IPS-20b (cell line): ENCODE measurements at regions not wholly inside any gene's neighbourhood (a gene's known extent, or its start where the extent isn't known, plus 50 kb on each side); places are given as distances from the start of the nearest gene placed in this dataset.
"Not testable (repeated sequence)": the region's sequence is repeated elsewhere in the genome, so short reads cannot be mapped to it uniquely, and the experiment has no call there.

ENCODE experiments used
- H3K27ac ChIP-seq: one replicate; pipeline ENCODE4 v1.5.1; 2013; ENCODE audit warnings: low read length
- H3K27me3 ChIP-seq: 2 replicates; pipeline ENCODE4 v1.6.1; 2013; ENCODE audit warnings: mild to moderate bottlenecking, low read length, inconsistent platforms; ENCODE audit not compliant: insufficient read depth
- H3K36me3 ChIP-seq: 2 replicates; pipeline ENCODE4 v1.6.1; 2013; ENCODE audit warnings: low read depth, mild to moderate bottlenecking, inconsistent platforms, low read length, moderate library complexity; ENCODE audit not compliant: insufficient read depth
- H3K4me1 ChIP-seq: 2 replicates; pipeline ENCODE4 v1.6.1; 2013; ENCODE audit warnings: mild to moderate bottlenecking, control low read depth, inconsistent platforms, low read length, moderate library complexity; ENCODE audit not compliant: insufficient read depth
- H3K4me3 ChIP-seq: 2 replicates; pipeline ENCODE4 v1.5.1; 2013; ENCODE audit warnings: mild to moderate bottlenecking, low read length, inconsistent platforms
- H3K9ac ChIP-seq: 2 replicates; pipeline ENCODE4 v1.6.1; 2013; ENCODE audit warnings: low read depth, mild to moderate bottlenecking, inconsistent platforms, low read length, moderate library complexity
- H3K9me3 ChIP-seq: 2 replicates; pipeline ENCODE4 v1.6.1; 2013; ENCODE audit warnings: mild to moderate bottlenecking, low read depth, low read length, inconsistent platforms; ENCODE audit not compliant: insufficient read depth

DNA sequence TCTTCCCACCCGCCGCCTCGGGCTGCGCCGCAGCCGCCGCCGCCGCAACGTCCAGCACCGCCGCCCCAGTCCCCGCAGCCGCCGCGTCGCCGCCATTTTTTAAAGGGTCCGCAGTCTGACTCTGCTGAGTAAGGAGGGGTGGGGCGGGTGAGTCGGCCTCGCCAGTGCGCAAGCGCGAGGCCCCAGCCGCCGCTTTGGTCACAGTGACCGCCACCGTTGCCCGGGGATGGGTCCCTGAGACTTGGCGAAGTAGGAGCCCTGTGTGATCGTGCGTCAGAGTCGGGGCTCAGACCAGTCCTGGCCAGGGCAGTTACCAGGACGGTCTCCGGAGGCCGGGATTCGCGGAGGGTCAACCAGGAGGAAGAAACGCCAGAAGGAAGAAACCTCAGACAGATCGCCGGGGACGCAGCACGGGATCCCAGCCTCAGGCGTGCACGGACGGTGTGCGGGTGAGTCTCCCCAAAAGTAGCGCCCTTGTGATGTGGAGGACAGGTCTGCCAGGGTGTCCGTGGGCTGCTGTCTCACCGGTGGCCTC, 1414.2 kb upstream of the PCDH10 start:
- not testable (repeated sequence) for H3K9ac ChIP-seq, H3K9me3 ChIP-seq, H3K27me3 ChIP-seq, H3K27ac ChIP-seq, H3K4me1 ChIP-seq, H3K36me3 ChIP-seq, H3K4me3 ChIP-seq

DNA sequence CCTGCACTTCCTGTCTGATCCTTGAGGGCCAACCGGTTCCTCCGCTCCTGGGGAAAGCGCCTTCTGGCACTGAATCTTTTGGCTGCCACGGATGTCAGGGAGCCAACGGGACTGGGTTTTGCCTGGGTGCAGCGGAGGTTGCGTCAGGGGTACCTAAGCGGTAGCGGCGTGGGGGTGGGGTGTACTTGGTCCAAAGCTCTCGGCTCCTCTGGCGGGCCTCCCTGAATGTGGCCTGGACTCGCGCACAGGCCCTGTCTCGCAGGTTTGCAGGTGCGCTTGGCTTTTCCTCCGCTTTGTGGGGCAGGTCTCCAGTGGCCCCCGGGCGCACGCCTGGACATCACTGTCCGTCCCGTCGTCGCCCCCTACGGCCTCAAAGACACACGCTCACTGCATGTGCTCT, 1410.1 kb upstream of the PCDH10 start:
- not testable (repeated sequence) for H3K27ac ChIP-seq, H3K4me3 ChIP-seq, H3K9me3 ChIP-seq, H3K27me3 ChIP-seq, H3K9ac ChIP-seq, H3K4me1 ChIP-seq, H3K36me3 ChIP-seq

DNA sequence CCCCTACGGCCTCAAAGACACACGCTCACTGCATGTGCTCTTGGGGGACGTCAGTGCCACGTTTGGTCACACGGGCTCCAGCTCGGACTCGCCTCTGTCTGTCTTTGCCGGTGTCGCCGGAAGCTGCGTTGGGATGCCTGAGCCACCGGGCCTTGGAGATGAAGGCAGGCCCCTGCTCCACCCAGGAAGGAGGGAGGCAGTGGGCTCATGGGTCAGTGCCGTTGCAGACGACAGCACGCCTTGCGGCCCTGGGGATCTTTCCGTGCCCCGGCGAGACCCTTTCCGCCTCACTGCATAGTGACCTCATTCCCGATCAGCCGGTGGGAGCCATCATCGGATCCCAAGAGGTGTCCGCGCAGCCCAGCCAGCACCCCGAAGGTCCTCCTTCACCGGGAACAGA, 1407.3 kb upstream of the PCDH10 start:
- not testable (repeated sequence) for H3K9me3 ChIP-seq, H3K36me3 ChIP-seq, H3K27ac ChIP-seq, H3K4me3 ChIP-seq, H3K4me1 ChIP-seq, H3K9ac ChIP-seq, H3K27me3 ChIP-seq

DNA sequence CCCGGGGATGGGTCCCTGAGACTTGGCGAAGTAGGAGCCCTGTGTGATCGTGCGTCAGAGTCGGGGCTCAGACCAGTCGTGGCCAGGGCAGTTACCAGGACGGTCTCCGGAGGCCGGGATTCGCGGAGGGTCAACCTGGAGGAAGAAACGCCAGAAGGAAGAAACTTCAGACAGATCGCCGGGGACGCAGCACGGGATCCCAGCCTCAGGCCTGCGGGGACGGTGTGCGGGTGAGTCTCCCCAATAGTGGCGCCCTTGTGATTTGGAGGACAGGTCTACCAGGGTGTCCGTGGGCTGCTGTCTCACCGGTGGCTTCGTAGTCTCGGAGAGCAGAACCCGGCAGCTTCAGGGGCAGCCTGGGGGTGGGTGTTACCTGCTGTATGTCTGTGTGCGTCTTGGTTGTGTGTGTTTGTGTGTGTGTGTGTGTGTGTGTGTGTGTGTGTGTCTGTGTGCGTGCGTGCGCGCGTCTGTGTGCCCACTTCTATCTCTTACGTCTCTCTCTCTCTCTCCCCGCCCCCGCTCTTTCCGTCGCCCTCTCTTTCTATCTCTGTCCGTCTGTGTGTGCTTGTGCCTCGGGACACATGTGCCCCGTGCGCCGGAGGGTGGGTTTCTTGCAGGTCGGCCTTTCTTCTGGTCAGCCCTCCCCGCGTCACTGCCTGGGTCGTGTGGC, 1406.4 kb upstream of the PCDH10 start:
- not testable (repeated sequence) for H3K27me3 ChIP-seq, H3K4me3 ChIP-seq, H3K9ac ChIP-seq, H3K36me3 ChIP-seq, H3K27ac ChIP-seq, H3K9me3 ChIP-seq, H3K4me1 ChIP-seq

DNA sequence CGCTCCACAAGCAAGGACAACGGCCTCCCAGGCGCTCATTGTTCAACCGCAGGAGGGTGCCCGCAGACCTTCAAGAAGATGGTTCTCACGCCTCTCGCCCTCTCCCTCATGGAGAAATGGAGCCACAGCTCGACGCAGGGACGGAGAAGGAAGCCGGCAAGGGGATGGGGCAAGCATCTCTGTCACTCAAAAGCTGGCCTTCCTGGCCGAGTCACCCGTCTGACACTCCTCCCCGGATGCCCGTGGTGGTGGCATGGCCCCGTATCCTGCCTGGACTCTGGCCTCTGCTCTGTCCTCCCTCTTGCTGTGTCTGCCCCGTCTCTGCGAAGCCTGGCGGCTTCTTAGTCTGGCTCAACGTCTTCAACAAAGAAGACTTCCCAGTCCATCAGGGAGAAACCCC, 1405.7 kb upstream of the PCDH10 start:
- H3K9me3 ChIP-seq, H3K27ac ChIP-seq, H3K4me3 ChIP-seq, H3K9ac ChIP-seq, H3K4me1 ChIP-seq, H3K36me3 ChIP-seq, H3K27me3 ChIP-seq: not testable (repeated sequence)

DNA sequence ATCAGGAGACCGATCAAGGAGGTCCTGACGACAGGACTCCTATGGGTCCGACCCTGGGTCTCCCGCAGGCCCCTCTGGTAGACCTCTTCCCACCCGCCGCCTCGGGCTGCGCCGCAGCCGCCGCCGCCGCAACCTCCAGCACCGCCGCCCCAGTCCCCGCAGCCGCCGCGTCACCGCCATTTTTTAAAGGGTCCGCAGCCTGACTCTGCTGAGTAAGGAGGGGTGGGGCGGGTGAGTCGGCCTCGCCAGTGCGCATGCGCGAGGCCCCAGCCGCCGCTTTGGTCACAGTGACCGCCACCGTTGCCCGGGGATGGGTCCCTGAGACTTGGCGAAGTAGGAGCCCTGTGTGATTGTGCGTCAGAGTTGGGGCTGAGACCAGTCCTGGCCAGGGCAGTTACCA, 1401.9 kb upstream of the PCDH10 start:
- H3K9ac ChIP-seq, H3K27ac ChIP-seq, H3K4me1 ChIP-seq, H3K9me3 ChIP-seq, H3K27me3 ChIP-seq, H3K36me3 ChIP-seq, H3K4me3 ChIP-seq: not testable (repeated sequence)

DNA sequence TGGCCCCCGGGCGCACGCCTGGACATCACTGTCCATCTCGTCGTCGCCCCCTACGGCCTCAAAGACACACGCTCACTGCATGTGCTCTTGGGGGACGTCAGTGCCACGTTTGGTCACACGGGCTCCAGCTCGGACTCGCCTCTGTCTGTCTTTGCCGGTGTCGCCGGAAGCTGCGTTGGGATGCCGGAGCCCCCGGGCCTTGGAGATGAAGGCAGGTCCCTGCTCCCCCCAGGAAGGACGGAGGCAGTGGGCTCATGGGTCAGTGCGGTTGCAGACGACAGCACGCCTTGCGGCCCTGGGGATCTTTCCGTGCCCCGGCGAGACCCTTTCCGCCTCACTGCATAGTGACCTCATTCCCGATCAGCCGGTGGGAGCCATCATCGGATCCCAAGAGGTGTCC, 1399.9 kb upstream of the PCDH10 start:
- not testable (repeated sequence) for H3K9me3 ChIP-seq, H3K4me3 ChIP-seq, H3K9ac ChIP-seq, H3K27me3 ChIP-seq, H3K4me1 ChIP-seq, H3K36me3 ChIP-seq, H3K27ac ChIP-seq

DNA sequence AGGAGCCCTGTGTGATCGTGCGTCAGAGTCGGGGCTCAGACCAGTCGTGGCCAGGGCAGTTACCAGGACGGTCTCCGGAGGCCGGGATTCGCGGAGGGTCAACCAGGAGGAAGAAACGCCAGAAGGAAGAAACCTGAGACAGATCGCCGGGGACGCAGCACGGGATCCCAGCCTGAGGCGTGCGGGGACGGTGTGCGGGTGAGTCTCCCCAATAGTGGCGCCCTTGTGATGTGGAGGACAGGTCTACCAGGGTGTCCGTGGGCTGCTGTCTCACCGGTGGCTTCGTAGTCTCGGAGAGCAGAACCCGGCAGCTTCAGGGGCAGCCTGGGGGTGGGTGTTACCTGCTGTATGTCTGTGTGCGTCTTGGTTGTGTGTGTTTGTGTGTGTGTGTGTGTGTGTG, 1399.1 kb upstream of the PCDH10 start:
- H3K9ac ChIP-seq, H3K4me1 ChIP-seq, H3K27ac ChIP-seq, H3K4me3 ChIP-seq, H3K36me3 ChIP-seq, H3K27me3 ChIP-seq, H3K9me3 ChIP-seq: not testable (repeated sequence)

DNA sequence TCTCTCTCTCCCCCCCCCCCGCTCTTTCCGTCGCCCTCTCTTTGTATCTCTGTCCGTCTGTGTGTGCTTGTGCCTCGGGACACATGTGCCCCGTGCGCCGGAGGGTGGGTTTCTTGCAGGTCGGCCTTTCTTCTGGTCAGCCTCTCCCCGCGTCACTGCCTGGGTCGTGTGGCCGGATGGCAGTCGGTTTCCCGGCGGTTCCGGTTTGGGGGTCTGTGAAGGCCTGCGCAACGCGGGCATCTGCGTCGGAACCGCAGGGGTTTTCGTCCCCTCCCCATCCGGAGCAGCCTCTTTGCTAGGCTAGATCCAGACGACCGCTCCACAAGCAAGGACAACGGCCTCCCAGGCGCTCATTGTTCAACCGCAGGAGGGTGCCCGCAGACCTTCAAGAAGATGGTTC, 1398.6 kb upstream of the PCDH10 start:
- not testable (repeated sequence) for H3K9ac ChIP-seq, H3K36me3 ChIP-seq, H3K4me1 ChIP-seq, H3K4me3 ChIP-seq, H3K9me3 ChIP-seq, H3K27me3 ChIP-seq, H3K27ac ChIP-seq

DNA sequence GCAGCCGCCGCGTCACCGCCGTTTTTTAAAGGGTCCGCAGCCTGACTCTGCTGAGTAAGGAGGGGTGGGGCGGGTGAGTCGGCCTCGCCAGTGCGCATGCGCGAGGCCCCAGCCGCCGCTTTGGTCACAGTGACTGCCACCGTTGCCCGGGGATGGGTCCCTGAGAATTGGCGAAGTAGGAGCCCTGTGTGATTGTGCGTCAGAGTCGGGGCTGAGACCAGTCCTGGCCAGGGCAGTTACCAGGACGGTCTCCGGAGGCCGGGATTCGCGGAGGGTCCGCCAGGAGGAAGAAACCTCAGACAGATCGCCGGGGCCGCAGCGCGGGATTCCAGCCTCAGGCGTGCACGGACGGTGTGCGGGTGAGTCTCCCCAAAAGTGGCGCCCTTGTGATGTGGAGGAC, 1386.9 kb upstream of the PCDH10 start:
- H3K9me3 ChIP-seq, H3K4me1 ChIP-seq, H3K27me3 ChIP-seq, H3K27ac ChIP-seq, H3K9ac ChIP-seq, H3K4me3 ChIP-seq, H3K36me3 ChIP-seq: not testable (repeated sequence)

DNA sequence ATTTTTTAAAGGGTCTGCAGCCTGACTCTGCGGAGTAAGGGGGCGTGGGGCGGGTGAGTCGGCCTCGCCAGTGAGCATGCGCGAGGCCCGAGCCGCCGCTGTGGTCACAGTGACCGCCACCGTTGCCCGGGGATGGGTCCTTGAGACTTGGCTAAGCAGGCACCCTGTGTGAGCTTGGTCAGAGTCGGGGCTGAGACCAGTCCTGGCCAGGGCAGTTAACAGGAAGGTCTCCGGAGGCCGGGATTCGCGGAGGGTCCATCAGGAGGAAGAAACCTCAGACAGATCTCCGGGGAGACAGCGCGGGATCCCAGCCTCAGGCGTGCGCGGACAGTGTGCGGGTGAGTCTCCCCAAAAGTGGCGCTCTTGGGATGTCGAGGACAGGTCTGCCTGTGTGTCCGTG, 1384.4 kb upstream of the PCDH10 start:
- no peak overlapping the region for H3K27ac ChIP-seq
- H3K9ac ChIP-seq, result no peak overlapping the region
- no peak overlapping the region for H3K4me3 ChIP-seq
- H3K9me3 ChIP-seq, result no peaks in the 10 kb centered on the region; the same call in 1 of the 2 replicates
- no peaks in the 10 kb centered on the region for H3K4me1 ChIP-seq
- no peaks in the 10 kb centered on the region for H3K36me3 ChIP-seq
- no peaks in the 10 kb centered on the region for H3K27me3 ChIP-seq

DNA sequence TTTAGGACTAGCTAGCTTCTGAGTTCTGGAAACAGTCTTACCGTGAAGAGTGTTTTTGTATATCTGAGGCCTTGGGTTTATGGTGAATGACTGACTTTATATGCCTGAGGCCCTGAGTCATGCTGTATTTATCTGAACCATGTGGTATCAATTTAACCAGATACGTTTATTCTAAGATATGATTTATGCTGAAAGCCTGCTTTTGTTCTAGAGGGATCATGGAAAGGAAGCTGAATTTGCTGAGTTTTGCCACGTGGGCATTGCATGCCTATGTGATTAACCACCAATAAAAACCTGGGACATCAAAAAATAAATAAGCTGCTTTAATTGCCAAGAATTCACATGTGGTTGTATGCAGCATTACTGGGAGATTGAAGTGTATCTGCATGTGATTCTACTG, 1374.7 kb upstream of the PCDH10 start:
- H3K9ac ChIP-seq, H3K27ac ChIP-seq, H3K4me3 ChIP-seq, H3K27me3 ChIP-seq, H3K9me3 ChIP-seq, H3K36me3 ChIP-seq, H3K4me1 ChIP-seq: not testable (repeated sequence)

DNA sequence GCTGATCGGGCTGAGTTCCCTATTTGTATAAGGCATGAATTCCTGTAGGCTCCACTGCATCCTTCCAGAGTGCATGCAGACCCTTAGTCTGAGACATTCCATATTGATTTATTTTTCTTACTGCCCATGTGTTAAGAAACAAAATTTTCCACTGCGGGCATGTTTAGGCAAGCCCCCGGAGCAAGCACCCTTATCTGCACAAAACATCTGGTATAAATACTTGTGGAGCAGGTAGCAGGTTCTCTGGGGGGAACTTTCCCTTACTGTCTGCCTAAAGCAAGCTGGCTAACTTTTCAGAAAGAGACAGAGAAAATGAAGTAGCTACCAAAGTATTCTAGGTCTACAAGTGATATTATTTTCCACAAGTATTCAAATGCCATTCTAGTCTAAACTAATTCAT, 1338.5 kb upstream of the PCDH10 start:
- not testable (repeated sequence) for H3K27me3 ChIP-seq, H3K27ac ChIP-seq, H3K36me3 ChIP-seq, H3K9ac ChIP-seq, H3K4me1 ChIP-seq, H3K9me3 ChIP-seq, H3K4me3 ChIP-seq
